IPS-20b (cell line): ENCODE measurements at regions not wholly inside any gene's neighbourhood (a gene's known extent, or its start where the extent isn't known, plus 50 kb on each side); places are given as distances from the start of the nearest gene placed in this dataset.

ENCODE experiments used
- H3K27ac ChIP-seq: one replicate; pipeline ENCODE4 v1.5.1; 2013; ENCODE audit warnings: low read length
- H3K27me3 ChIP-seq: 2 replicates; pipeline ENCODE4 v1.6.1; 2013; ENCODE audit warnings: mild to moderate bottlenecking, low read length, inconsistent platforms; ENCODE audit not compliant: insufficient read depth
- H3K36me3 ChIP-seq: 2 replicates; pipeline ENCODE4 v1.6.1; 2013; ENCODE audit warnings: low read depth, mild to moderate bottlenecking, inconsistent platforms, low read length, moderate library complexity; ENCODE audit not compliant: insufficient read depth
- H3K4me1 ChIP-seq: 2 replicates; pipeline ENCODE4 v1.6.1; 2013; ENCODE audit warnings: mild to moderate bottlenecking, control low read depth, inconsistent platforms, low read length, moderate library complexity; ENCODE audit not compliant: insufficient read depth
- H3K4me3 ChIP-seq: 2 replicates; pipeline ENCODE4 v1.5.1; 2013; ENCODE audit warnings: mild to moderate bottlenecking, low read length, inconsistent platforms
- H3K9ac ChIP-seq: 2 replicates; pipeline ENCODE4 v1.6.1; 2013; ENCODE audit warnings: low read depth, mild to moderate bottlenecking, inconsistent platforms, low read length, moderate library complexity
- H3K9me3 ChIP-seq: 2 replicates; pipeline ENCODE4 v1.6.1; 2013; ENCODE audit warnings: mild to moderate bottlenecking, low read depth, low read length, inconsistent platforms; ENCODE audit not compliant: insufficient read depth

- H3K9ac ChIP-seq = no peak overlapping the region
- no peak overlapping the region for H3K27ac ChIP-seq
- no peaks in the 10 kb centered on the region; the same call in 1 of the 2 replicates for H3K9me3 ChIP-seq
- H3K36me3 ChIP-seq = no peaks in the 10 kb centered on the region
- H3K4me1 ChIP-seq = no peaks in the 10 kb centered on the region
- H3K4me3 ChIP-seq = no peak overlapping the region
- H3K27me3 ChIP-seq = no peaks in the 10 kb centered on the region
Measured at GRCh38 chr10:118102121-118102520, 55.4 kb upstream of the RAB11FIP2 start.

GRCh38 chr10:118101501-118101900 lies 54.8 kb upstream of the RAB11FIP2 start:
- Histone ChIP-seq H3K27ac (no peak overlapping the region), H3K9me3 (no peaks in the 10 kb centered on the region), H3K4me3 (no peak overlapping the region), H3K27me3 (no peaks in the 10 kb centered on the region), H3K36me3 (no peaks in the 10 kb centered on the region), H3K9ac (no peak overlapping the region), H3K4me1 (no peaks in the 10 kb centered on the region)
